SK-N-MC (cell line): ENCODE measurements at regions not wholly inside any gene's neighbourhood (a gene's known extent, or its start where the extent isn't known, plus 50 kb on each side); places are given as distances from the start of the nearest gene placed in this dataset.

Experiments
- EZH2 ChIP-seq: fragments of 200-600 bp; sonication (generic); IDR thresholded peaks from one replicate; pipeline ENCODE4 v1.6.1; 2017; ENCODE audit warnings: antibody characterized with exemption
- POLR2AphosphoS5 ChIP-seq: IDR thresholded peaks from 2 replicates; pipeline ENCODE4 v1.6.1; 2012; ENCODE audit warnings: mild to moderate bottlenecking, low read depth, low read length, borderline replicate concordance

DNA sequence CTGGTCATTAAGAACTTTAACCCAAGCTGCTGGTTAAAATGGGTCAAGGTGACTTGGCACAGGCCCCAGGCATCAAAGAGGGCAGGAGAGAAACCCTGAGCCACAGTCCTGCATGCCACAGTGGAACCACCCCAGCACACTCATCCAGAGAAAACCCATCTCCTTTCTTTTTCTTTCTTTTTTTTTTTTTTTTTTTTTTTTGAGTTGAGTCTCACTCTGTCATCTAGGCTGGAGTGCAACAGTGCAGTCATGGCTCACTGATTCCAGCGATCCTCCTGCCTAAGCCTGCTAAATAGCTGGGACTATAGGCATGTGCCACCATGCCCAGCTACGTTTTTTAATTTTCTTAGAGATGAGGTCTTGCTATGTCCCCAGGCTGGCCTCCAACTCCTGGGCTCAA lies 109.2 kb upstream of the RAB4A start:
- TF ChIP-seq POLR2AphosphoS5 (no peak), EZH2 (no peak)
